ENCODE measurements at regions not wholly inside any gene's neighbourhood (a gene's known extent, or its start where the extent isn't known, plus 50 kb on each side); places are given as distances from the start of the nearest gene placed in this dataset.

- no peak for TF ChIP-seq ZNF770 (CRISPR knock-in tag; IDR thresholded peaks at IDR 0.05)
These were observed 99.3 kb upstream of the VAV3 start (continued) for GRCh38 chr1:108064255-108064654.

GRCh38 chr1:108063703-108064102 lies 98.7 kb upstream of the VAV3 start:
- intact Hi-C loops (cut with micrococcal nuclease; ENCODE audit: unreplicated experiment) (no loop called here), in situ Hi-C loops (cut with HindIII; ENCODE audit: extremely low pct_ligation_motif_present, low pct_unique_long_range_greater_than_20kb) (no loop called here)
- Histone ChIP-seq H3K4me1 (ENCODE audit: insufficient read depth, low read length) (no peaks in the 10 kb centered on the region), H3K9me3 (ENCODE audit: low read length) (no peaks in the 10 kb centered on the region), H3K79me2 (ENCODE audit: insufficient read depth, low read length) (no peaks in the 10 kb centered on the region), H3K4me3 (replicated peaks in 1 of 3; ENCODE audit: insufficient read depth in 1 of 3, low read depth in 2 of 3, low read length in 3 of 3) (no peak overlapping the region), H2AFZ (ENCODE audit: low read length) (no peak overlapping the region), H3K9ac (ENCODE audit: insufficient read depth, low read depth, low read length) (no peak overlapping the region), H3K27me3 (ENCODE audit: control insufficient read depth in 1 of 2, insufficient read depth in 2 of 2, low read length in 2 of 2) (no peaks in the 10 kb centered on the region), H3K27ac (ENCODE audit: extremely low read length, insufficient read depth, low read length) (no peak overlapping the region), H3K4me2 (ENCODE audit: low read depth, low read length) (no peak overlapping the region), H3K36me3 (replicated peaks in 1 of 2; ENCODE audit: control insufficient read depth in 1 of 2, insufficient read depth in 2 of 2, low read length in 2 of 2) (no peaks in the 10 kb centered on the region), H4K20me1 (ENCODE audit: insufficient read depth, low read length) (no peaks in the 10 kb centered on the region)
- BruUV-seq (replicated peaks), result no TSS peak
- DNase-seq (ENCODE audit: low spot score), result no peak
- ChIA-PET CTCF (ENCODE audit: low intra/inter-chr PET ratio, low total read pairs) (no interaction called here), POLR2A (no interaction called here)
- 94% methylated on average over 1 of the region's 1 CpG for whole genome bisulfite sequencing (ENCODE audit: low lambda C conversion rate)
- no peak for FAIRE-seq
- ATAC-seq, result no peak
- TF ChIP-seq BRF2 (CRISPR knock-in tag; IDR thresholded peaks at IDR 0.05) (no peak), ZNF724P (CRISPR knock-in tag; IDR thresholded peaks at IDR 0.05; ENCODE audit: borderline replicate concordance) (no peak), ATF3 (CRISPR knock-in tag; IDR thresholded peaks at IDR 0.05) (no peak), ZFAT (CRISPR knock-in tag; conservative IDR thresholded peaks at IDR 0.05) (no peak)

Measured in HepG2 (cell line).